PC-9 (cell line): ENCODE measurements at regions not wholly inside any gene's neighbourhood (a gene's known extent, or its start where the extent isn't known, plus 50 kb on each side); places are given as distances from the start of the nearest gene placed in this dataset.

Source experiments
- BruUV-seq: library from RNA; stranded (reverse); fragments of 400-500 nt; replicated peaks from 2 replicates; lab custom pipeline; 2021; lab: Mats Ljungman, UMichigan
- CTCF ChIA-PET: fragments of 300-600 bp; sonication (Branson Sonifier 250); formaldehyde crosslinking; loops from one replicate; lab custom pipeline; 2022; ENCODE audit warnings: antibody characterized with exemption; lab: Charles Lee
- POLR2A ChIA-PET: fragments of 300-600 bp; sonication (Branson Sonifier 250); formaldehyde crosslinking; loops from one replicate; lab custom pipeline; 2022; ENCODE audit warnings: antibody characterized with exemption; ENCODE audit not compliant: unreplicated experiment; lab: Charles Lee
- DNase-seq, 2 experiments: peaks; one replicate each; pipeline versions ENCODE4 v3.0.0 to v3.0.0-alpha.2; 2015 to 2022; ENCODE audit warnings: mixed read lengths in 1 of 2
- H2AFZ ChIP-seq: fragments of 200-600 bp; sonication (generic); 2 replicates; pipeline ENCODE4 v1.8.1; 2017; ENCODE audit warnings: antibody characterized with exemption
- H3F3A ChIP-seq: fragments of 200-600 bp; sonication (generic); 2 replicates; pipeline ENCODE4 v1.8.1; 2017; ENCODE audit warnings: antibody characterized with exemption, mild to moderate bottlenecking, low read depth; ENCODE audit not compliant: insufficient read depth
- H3K27ac ChIP-seq: fragments of 200-600 bp; sonication (generic); 2 replicates; pipeline ENCODE4 v1.6.1; 2016; ENCODE audit warnings: mixed run types
- H3K27me3 ChIP-seq: fragments of 200-600 bp; sonication (generic); 2 replicates; pipeline ENCODE4 v1.6.1; 2016; ENCODE audit warnings: low read depth, mixed run types; ENCODE audit not compliant: insufficient read depth
- H3K36me3 ChIP-seq: fragments of 200-600 bp; sonication (generic); 2 replicates; pipeline ENCODE4 v1.6.1; 2016; ENCODE audit warnings: low read depth, mixed run types
- H3K4me1 ChIP-seq: fragments of 200-600 bp; sonication (generic); replicated peaks from 2 replicates; pipeline ENCODE4 v1.6.1; 2016; ENCODE audit warnings: mixed run types; ENCODE audit not compliant: insufficient read depth
- H3K4me2 ChIP-seq: fragments of 200-600 bp; sonication (generic); 2 replicates; pipeline ENCODE4 v1.6.1; 2017; ENCODE audit warnings: mixed run types
- H3K4me3 ChIP-seq: fragments of 200-600 bp; sonication (generic); 2 replicates; pipeline ENCODE4 v1.6.1; 2016; ENCODE audit warnings: mixed run types
- H3K79me2 ChIP-seq: fragments of 200-600 bp; sonication (generic); 2 replicates; pipeline ENCODE4 v1.6.1; 2017; ENCODE audit warnings: low read depth, mixed run types
- H3K9me2 ChIP-seq: fragments of 200-600 bp; sonication (generic); 2 replicates; pipeline ENCODE4 v1.8.1; 2017; ENCODE audit warnings: mild to moderate bottlenecking; ENCODE audit not compliant: insufficient read depth
- H3K9me3 ChIP-seq: fragments of 200-600 bp; sonication (generic); 2 replicates; pipeline ENCODE4 v1.8.1; 2016; ENCODE audit warnings: low read depth; ENCODE audit not compliant: insufficient read depth
- H4K20me1 ChIP-seq: fragments of 200-600 bp; sonication (generic); 2 replicates; pipeline ENCODE4 v1.8.1; 2017; ENCODE audit not compliant: insufficient read depth
- CTCF ChIP-seq: fragments of 200-600 bp; sonication (generic); conservative IDR thresholded peaks from 2 replicates; pipeline ENCODE4 v1.6.1; 2017; ENCODE audit warnings: mixed run types, antibody characterized with exemption, mild to moderate bottlenecking, moderate library complexity
- EZH2 ChIP-seq: fragments of 200-600 bp; sonication (generic); IDR thresholded peaks from 2 replicates; pipeline ENCODE4 v1.8.0; 2017; ENCODE audit warnings: antibody characterized with exemption, low read depth
- intact Hi-C: fragments of 100-400 bp; cut with micrococcal nuclease; formaldehyde crosslinking; loops from one replicate; pipeline ENCODE4 v1.10.0; 2022; ENCODE audit not compliant: unreplicated experiment

GRCh38 chr9:90038763-90039162 lies 434.0 kb downstream of the GADD45G start:
- Histone ChIP-seq H3K4me1 (no peaks in the 10 kb centered on the region), H3F3A (no peaks in the 10 kb centered on the region), H2AFZ (no peak overlapping the region), H3K4me2 (no peak overlapping the region), H4K20me1 (no peaks in the 10 kb centered on the region), H3K27ac (no peak overlapping the region), H3K9me3 (no peaks in the 10 kb centered on the region), H3K9me2 (no peaks in the 10 kb centered on the region), H3K36me3 (no peaks in the 10 kb centered on the region), H3K4me3 (no peak overlapping the region), H3K79me2 (no peaks in the 10 kb centered on the region), H3K27me3 (peaks cover 59% of the 10 kb centered on the region)
- BruUV-seq = no TSS peak
- DNase-seq = no peak
- ChIA-PET POLR2A (no interaction called here), CTCF (no interaction called here)
- TF ChIP-seq CTCF = no peak
- TF ChIP-seq EZH2 = no peak
- intact Hi-C loops = no loop called here

DNA sequence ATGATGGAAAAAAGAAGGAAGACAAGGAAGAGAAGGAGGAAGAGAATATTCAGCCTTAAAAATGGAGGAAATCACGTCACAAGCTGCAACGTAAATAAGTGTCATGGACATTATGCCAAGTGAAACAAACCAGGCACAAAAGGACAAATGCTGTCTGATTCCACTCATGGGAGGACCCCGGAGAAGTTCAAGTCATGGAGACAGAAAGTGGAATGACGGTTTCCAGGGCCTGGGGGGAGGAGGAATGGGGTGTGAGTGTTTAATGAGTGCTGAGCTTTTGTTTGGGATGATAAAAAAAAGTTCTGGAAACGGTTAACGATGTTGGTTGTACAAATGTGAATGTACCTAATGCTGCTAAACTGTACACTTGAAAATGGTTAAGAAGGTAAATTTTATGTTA lies 439.5 kb downstream of the GADD45G start:
- no TSS peak for BruUV-seq

DNA sequence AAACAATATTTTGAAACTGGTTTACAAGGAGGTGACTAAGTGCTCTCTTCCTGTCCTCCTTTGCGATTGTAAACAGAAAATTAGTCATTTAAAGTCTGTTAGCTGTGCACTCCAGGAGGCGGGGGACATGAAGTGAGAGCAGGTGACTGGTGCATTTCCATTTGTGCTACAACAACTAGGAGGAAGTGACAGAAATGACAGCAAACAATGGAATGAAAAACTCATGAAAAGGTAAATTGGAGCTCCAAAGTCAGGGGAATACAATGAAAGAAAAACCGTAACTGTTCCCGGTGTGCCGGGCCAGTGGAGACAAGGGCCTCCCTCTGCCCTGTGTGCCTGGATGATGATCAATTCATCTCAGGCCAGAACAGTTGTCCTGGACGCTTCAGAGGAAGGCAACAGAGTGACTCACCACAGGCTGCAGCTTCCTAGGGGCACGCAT lies 439.9 kb downstream of the GADD45G start:
- H3K9me2 ChIP-seq = no peaks in the 10 kb centered on the region; the same call in none of the 2 replicates
- H3K4me1 ChIP-seq = 0 out of 2 replicates have a peak, but pooled peaks cover 7% of the 10 kb centered on the region
- H2AFZ ChIP-seq = no peak overlapping the region
- no peaks in the 10 kb centered on the region for H3K36me3 ChIP-seq
- peaks cover 29% of the 10 kb centered on the region for H3K27me3 ChIP-seq
- H3K79me2 ChIP-seq = no peaks in the 10 kb centered on the region
- no peaks in the 10 kb centered on the region for H3F3A ChIP-seq
- no peak overlapping the region for H3K4me2 ChIP-seq
- TF ChIP-seq EZH2 (no peak), CTCF (no peak)
- no TSS peak for BruUV-seq
- H3K9me3 ChIP-seq = no peaks in the 10 kb centered on the region
- H3K4me3 ChIP-seq = no peak overlapping the region
- DNase-seq = peak in 1 of 2 experiments; percentile 65
- CTCF ChIA-PET = no interaction called here
- intact Hi-C loops = no loop called here
- POLR2A ChIA-PET = no interaction called here
- H3K27ac ChIP-seq = no peak overlapping the region
- H4K20me1 ChIP-seq = no peaks in the 10 kb centered on the region

More for the DNA sequence above, 439.5 kb downstream of the GADD45G start:
- Histone ChIP-seq H4K20me1 (no peaks in the 10 kb centered on the region), H2AFZ (no peak overlapping the region), H3K36me3 (no peaks in the 10 kb centered on the region), H3K9me2 (no peaks in the 10 kb centered on the region; the same call in 1 of the 2 replicates), H3K9me3 (no peaks in the 10 kb centered on the region), H3F3A (no peaks in the 10 kb centered on the region), H3K4me3 (no peak overlapping the region), H3K4me2 (0 out of 2 replicates have a peak overlapping the region, but pooled peaks have one; percentile 19), H3K27ac (no peak overlapping the region), H3K79me2 (no peaks in the 10 kb centered on the region), H3K27me3 (peaks cover 34% of the 10 kb centered on the region), H3K4me1 (0 out of 2 replicates have a peak, but pooled peaks cover 7% of the 10 kb centered on the region)
- CTCF ChIA-PET = no interaction called here
- TF ChIP-seq CTCF = no peak
- no peak for TF ChIP-seq EZH2
- no peak for DNase-seq
- POLR2A ChIA-PET = no interaction called here
- intact Hi-C loops = no loop called here
